Neural cell (in vitro differentiated cells): ENCODE measurements at regions not wholly inside any gene's neighbourhood (a gene's known extent, or its start where the extent isn't known, plus 50 kb on each side); places are given as distances from the start of the nearest gene placed in this dataset.

ENCODE experiments used
- EP300 ChIP-seq: fragments of 450-650 bp; conservative IDR thresholded peaks from 2 replicates; pipeline ENCODE4 v1.6.1; 2014; ENCODE audit warnings: antibody characterized with exemption, mild to moderate bottlenecking, moderate library complexity; ENCODE audit not compliant: poor library complexity, severe bottlenecking
- TF ChIP-seq, protein P1 (sequence below): IDR thresholded peaks from 2 replicates; pipeline ENCODE4 v1.6.1; 2012; ENCODE audit warnings: borderline replicate concordance

DNA sequence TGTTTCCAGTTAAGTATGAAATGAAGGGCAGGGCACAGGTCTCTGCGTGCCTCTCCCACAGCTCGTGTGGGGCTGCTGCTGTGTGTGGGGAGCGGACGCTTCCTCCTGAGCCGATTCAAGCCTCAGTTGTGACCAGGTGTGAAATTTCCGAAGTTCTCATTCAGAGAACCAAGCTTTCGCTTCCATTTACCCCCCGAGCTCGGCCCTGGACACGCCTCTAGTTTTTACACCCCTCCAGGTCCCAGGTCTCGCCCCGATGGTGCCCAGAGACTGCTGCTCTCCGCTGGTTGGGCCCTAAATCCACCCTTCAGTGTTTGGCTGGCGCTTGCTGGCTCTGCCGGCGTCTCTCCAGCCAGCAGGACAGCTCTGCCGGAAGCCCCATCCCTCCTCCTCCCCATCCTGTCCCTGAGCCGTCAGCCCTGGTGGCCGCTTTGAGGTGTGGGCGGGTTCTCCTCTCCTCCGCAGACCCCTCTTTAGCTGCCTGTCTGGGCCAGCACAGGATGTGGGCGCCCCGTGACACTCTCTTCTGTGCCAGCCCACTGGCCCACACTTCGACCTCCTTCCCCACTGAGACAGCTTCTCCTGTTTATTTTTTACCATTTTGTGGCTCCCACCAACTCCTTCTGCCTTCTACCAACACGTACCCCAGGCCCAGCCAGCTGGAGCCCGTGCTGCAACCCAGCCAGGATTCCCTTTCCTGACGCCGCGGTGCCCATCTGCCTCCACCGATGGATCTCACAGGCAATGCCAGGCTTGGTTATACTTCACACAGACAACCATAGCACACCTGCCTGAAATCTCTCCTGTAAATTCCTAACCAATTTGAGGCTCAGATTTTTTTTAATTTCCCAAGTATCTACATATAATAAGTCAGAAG lies 142.8 kb downstream of the DLL1 start:
- TF ChIP-seq, protein P1, sequence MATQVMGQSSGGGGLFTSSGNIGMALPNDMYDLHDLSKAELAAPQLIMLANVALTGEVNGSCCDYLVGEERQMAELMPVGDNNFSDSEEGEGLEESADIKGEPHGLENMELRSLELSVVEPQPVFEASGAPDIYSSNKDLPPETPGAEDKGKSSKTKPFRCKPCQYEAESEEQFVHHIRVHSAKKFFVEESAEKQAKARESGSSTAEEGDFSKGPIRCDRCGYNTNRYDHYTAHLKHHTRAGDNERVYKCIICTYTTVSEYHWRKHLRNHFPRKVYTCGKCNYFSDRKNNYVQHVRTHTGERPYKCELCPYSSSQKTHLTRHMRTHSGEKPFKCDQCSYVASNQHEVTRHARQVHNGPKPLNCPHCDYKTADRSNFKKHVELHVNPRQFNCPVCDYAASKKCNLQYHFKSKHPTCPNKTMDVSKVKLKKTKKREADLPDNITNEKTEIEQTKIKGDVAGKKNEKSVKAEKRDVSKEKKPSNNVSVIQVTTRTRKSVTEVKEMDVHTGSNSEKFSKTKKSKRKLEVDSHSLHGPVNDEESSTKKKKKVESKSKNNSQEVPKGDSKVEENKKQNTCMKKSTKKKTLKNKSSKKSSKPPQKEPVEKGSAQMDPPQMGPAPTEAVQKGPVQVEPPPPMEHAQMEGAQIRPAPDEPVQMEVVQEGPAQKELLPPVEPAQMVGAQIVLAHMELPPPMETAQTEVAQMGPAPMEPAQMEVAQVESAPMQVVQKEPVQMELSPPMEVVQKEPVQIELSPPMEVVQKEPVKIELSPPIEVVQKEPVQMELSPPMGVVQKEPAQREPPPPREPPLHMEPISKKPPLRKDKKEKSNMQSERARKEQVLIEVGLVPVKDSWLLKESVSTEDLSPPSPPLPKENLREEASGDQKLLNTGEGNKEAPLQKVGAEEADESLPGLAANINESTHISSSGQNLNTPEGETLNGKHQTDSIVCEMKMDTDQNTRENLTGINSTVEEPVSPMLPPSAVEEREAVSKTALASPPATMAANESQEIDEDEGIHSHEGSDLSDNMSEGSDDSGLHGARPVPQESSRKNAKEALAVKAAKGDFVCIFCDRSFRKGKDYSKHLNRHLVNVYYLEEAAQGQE, result no peak
- no peak for TF ChIP-seq EP300
